ENCODE measurements at regions not wholly inside any gene's neighbourhood (a gene's known extent, or its start where the extent isn't known, plus 50 kb on each side); places are given as distances from the start of the nearest gene placed in this dataset.

DNA sequence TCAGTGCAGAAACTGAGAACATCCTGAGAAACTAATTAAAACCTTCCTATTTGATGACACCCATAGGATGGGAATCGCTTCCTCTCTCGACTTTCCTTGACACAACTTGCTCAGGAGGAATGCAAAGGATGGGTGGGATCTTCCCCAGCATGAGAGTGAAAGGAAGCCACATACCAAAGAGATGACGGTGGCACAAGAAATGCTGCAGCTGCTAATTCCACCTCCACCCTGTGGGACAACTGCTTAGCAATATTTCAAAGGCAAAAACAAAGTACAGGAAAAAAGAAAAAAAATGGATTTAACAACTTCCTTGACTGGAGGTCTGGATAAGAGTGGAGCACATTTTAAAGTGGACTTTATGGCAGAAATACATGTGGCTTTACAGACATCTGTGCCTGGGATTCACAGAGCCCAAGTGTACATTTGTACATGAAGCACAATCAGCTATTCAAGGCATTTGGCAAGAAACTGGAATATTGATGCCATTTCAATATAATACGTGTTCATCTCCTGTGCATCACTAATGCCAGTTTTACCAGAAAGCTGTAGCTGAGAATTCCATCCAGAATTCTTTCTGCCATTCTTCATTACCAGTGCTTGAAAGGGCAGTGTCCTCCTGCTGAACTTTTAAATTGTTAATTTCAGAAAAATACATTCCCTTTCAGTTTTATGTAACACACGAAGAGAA, 359.2 kb upstream of the ACTBL2 start:
- Histone ChIP-seq H3K79me2 (ENCODE audit: control insufficient read depth, insufficient read depth, low read length) (no peaks in the 10 kb centered on the region), H3K9me3 (ENCODE audit: control insufficient read depth, low read depth, low read length) (no peaks in the 10 kb centered on the region), H3K4me3 (ENCODE audit: control insufficient read depth in 2 of 3, extremely low read depth in 1 of 3, insufficient read depth in 2 of 3, low read depth in 1 of 3, low read length in 3 of 3) (peak overlapping the region in 2 of 3 experiments; percentile 39), H3K9ac (ENCODE audit: control insufficient read depth, extremely low read depth, insufficient read depth, low read length) (peak overlapping the region; percentile 65), H3K27ac (ENCODE audit: control insufficient read depth, insufficient read depth, low read length) (peak overlapping the region; percentile 90), H2AFZ (ENCODE audit: control insufficient read depth, low read length) (no peak overlapping the region), H3K27me3 (ENCODE audit: control insufficient read depth, extremely low read depth, insufficient read depth, low read length) (no peaks in the 10 kb centered on the region), H3K4me1 (ENCODE audit: control insufficient read depth, extremely low read depth, insufficient read depth, low read length) (peaks cover 66% of the 10 kb centered on the region), H3K9me1 (ENCODE audit: control insufficient read depth, extremely low read depth, insufficient read depth, low read length) (no peaks in the 10 kb centered on the region), H3K36me3 (ENCODE audit: control insufficient read depth in 2 of 2, extremely low read depth in 1 of 2, insufficient read depth in 2 of 2, low read length in 2 of 2) (no peaks in the 10 kb centered on the region), H3K4me2 (ENCODE audit: control insufficient read depth, extremely low read depth, insufficient read depth, low read depth, low read length) (peak overlapping the region; percentile 55), H4K20me1 (ENCODE audit: control insufficient read depth, extremely low read depth, insufficient read depth, low read length) (no peaks in the 10 kb centered on the region)
- FAIRE-seq (peak; percentile 95), DNase-seq (ENCODE audit: low read depth, low spot score) (no peak)
- TF ChIP-seq CTCF (optimal IDR thresholded peaks at IDR 0.05 in 1 of 3, IDR thresholded peaks at IDR 0.05 in 1 of 3, conservative IDR thresholded peaks at IDR 0.05 in 1 of 3; ENCODE audit: extremely low read depth in 1 of 3, insufficient read depth in 2 of 3, low read length in 3 of 3) (no peak), EZH2 (IDR thresholded peaks at IDR 0.05; ENCODE audit: low read length) (no peak)
- dilution Hi-C loops (cut with MboI; ENCODE audit: extremely low pct_ligation_motif_present, low sequenced_read_pairs) = no loop called here

DNA sequence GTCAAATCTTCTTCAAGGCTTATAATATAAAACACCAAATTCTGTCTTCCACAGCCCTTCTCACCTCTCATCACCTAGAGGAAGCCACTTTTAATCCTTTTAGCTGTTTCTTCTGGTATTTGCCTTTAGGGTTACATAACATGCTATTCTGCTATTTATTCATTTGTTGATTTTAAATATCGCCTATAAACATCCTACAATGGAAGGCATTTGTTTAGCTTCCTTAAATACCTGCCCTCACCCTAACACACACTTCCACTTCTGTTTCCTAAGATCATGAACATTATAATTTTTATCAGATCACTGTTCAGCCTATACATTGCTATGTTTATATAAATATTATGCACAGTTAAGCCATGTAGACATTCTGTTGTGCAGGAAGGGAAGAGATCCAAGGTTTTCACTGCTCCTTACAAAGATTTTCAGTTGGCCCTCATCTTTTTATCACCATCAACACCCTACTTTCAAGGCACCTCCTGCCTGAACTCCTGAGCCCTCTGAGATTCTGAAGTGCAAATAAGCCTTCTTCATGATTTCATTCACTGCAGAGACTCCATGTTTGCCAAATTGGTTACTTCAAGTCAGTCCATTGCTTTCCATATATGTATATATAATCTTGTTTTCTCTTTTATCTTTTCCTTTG, 356.9 kb upstream of the ACTBL2 start:
- Histone ChIP-seq H3K4me3 (ENCODE audit: control insufficient read depth in 2 of 3, extremely low read depth in 1 of 3, insufficient read depth in 2 of 3, low read depth in 1 of 3, low read length in 3 of 3) (no peak overlapping the region), H3K4me1 (ENCODE audit: control insufficient read depth, extremely low read depth, insufficient read depth, low read length) (peaks cover 89% of the 10 kb centered on the region), H4K20me1 (ENCODE audit: control insufficient read depth, extremely low read depth, insufficient read depth, low read length) (no peaks in the 10 kb centered on the region), H3K9me1 (ENCODE audit: control insufficient read depth, extremely low read depth, insufficient read depth, low read length) (no peaks in the 10 kb centered on the region), H3K9me3 (ENCODE audit: control insufficient read depth, low read depth, low read length) (no peaks in the 10 kb centered on the region), H2AFZ (ENCODE audit: control insufficient read depth, low read length) (peak overlapping the region; percentile 11), H3K79me2 (ENCODE audit: control insufficient read depth, insufficient read depth, low read length) (no peaks in the 10 kb centered on the region), H3K36me3 (ENCODE audit: control insufficient read depth in 2 of 2, extremely low read depth in 1 of 2, insufficient read depth in 2 of 2, low read length in 2 of 2) (no peaks in the 10 kb centered on the region), H3K4me2 (ENCODE audit: control insufficient read depth, extremely low read depth, insufficient read depth, low read depth, low read length) (peak overlapping the region; percentile 19), H3K27me3 (ENCODE audit: control insufficient read depth, extremely low read depth, insufficient read depth, low read length) (no peaks in the 10 kb centered on the region), H3K9ac (ENCODE audit: control insufficient read depth, extremely low read depth, insufficient read depth, low read length) (no peak overlapping the region), H3K27ac (ENCODE audit: control insufficient read depth, insufficient read depth, low read length) (peak overlapping the region; percentile 90)
- FAIRE-seq (peak; percentile 56), DNase-seq (ENCODE audit: low read depth, low spot score) (no peak)
- no peak for TF ChIP-seq CTCF (optimal IDR thresholded peaks at IDR 0.05 in 1 of 3, IDR thresholded peaks at IDR 0.05 in 1 of 3, conservative IDR thresholded peaks at IDR 0.05 in 1 of 3; ENCODE audit: extremely low read depth in 1 of 3, insufficient read depth in 2 of 3, low read length in 3 of 3)
- TF ChIP-seq EZH2 (IDR thresholded peaks at IDR 0.05; ENCODE audit: low read length) = no peak
- dilution Hi-C loops (cut with MboI; ENCODE audit: extremely low pct_ligation_motif_present, low sequenced_read_pairs) = no loop called here
